Hematopoietic multipotent progenitor cell (in vitro differentiated cells): ENCODE measurements at regions not wholly inside any gene's neighbourhood (a gene's known extent, or its start where the extent isn't known, plus 50 kb on each side); places are given as distances from the start of the nearest gene placed in this dataset.
A peak's percentile ranks its signal among the peaks of the same experiment; 100 is the strongest.

Experiments
- DNase-seq, 3 donors: peaks; one replicate each; pipeline ENCODE4 v3.0.0-alpha.2; 2011 to 2015; ENCODE audit warnings: low read depth in 2 of 3, low spot score in 2 of 3

GRCh38 chr20:60463798-60464197 is 505.6 kb downstream of the CDH26 start:
- DNase-seq, result no peak

- DNase-seq, result no peak
Measured at GRCh38 chr20:60465439-60465838, 507.2 kb downstream of the CDH26 start.

GRCh38 chr20:60465993-60466686 is 507.9 kb downstream of the CDH26 start:
- no peak for DNase-seq

GRCh38 chr20:60466687-60467022 is 508.4 kb downstream of the CDH26 start:
- DNase-seq, result no peak

GRCh38 chr20:60467078-60467477 is 508.9 kb downstream of the CDH26 start:
- no peak for DNase-seq

GRCh38 chr20:60467771-60468170 is 509.5 kb downstream of the CDH26 start:
- DNase-seq, result no peak

GRCh38 chr20:60469829-60470228 is 511.6 kb downstream of the CDH26 start:
- DNase-seq, result no peak

GRCh38 chr20:60470366-60470765 is 512.1 kb downstream of the CDH26 start:
- no peak for DNase-seq

GRCh38 chr20:60473211-60473610 is 515.0 kb downstream of the CDH26 start:
- DNase-seq, result no peak

GRCh38 chr20:60474385-60474910 is 516.2 kb downstream of the CDH26 start:
- DNase-seq, result no peak

GRCh38 chr20:60476045-60476444 is 517.8 kb downstream of the CDH26 start:
- DNase-seq, result no peak

- DNase-seq, result peak in 2 of 3 donors; percentile 15 to 59
Measured at GRCh38 chr20:60477958-60478357, 519.7 kb downstream of the CDH26 start.

- DNase-seq, result no peak
Measured at GRCh38 chr20:60478533-60478932, 520.3 kb downstream of the CDH26 start.

GRCh38 chr20:60480950-60481742 is 522.9 kb downstream of the CDH26 start:
- DNase-seq, result no peak

GRCh38 chr20:60481743-60482133 is 523.5 kb downstream of the CDH26 start:
- DNase-seq, result no peak

GRCh38 chr20:60482221-60483008 is 524.2 kb downstream of the CDH26 start:
- DNase-seq, result no peak

GRCh38 chr20:60483371-60483770 is 525.1 kb downstream of the CDH26 start:
- DNase-seq, result no peak

- no peak for DNase-seq
Measured at GRCh38 chr20:60484316-60484715, 526.1 kb downstream of the CDH26 start.

GRCh38 chr20:60485012-60485760 is 527.0 kb downstream of the CDH26 start:
- no peak for DNase-seq

- DNase-seq, result no peak
Measured at GRCh38 chr20:60486315-60486714, 528.1 kb downstream of the CDH26 start.

- no peak for DNase-seq
Measured at GRCh38 chr20:60486937-60487336, 528.7 kb downstream of the CDH26 start.
